ENCODE measurements at regions not wholly inside any gene's neighbourhood (a gene's known extent, or its start where the extent isn't known, plus 50 kb on each side); places are given as distances from the start of the nearest gene placed in this dataset.

DNA sequence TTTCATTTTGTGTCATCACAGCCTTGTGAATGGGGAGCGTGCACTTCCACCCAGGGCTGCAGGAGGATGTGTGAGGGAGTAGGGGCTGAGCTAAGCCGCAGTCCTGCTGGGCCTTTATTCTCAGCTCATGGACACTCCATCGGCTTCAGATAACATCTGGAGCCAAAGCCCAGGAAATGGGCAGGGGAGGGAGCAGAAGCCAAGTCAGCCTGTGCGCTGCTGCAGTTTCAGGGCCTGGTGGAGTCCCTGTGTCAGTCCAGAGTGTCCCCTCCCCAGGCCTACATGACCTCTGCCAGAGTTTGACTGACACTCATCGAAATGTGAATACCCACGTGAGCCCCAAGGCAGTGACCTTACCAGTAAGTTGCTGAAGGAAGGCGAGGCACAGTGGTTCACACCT is 242.2 kb downstream of the LOXHD1 start:
- H4K20me1 ChIP-seq (ENCODE audit: control insufficient read depth, insufficient read depth, low read depth, low read length): no peaks in the 10 kb centered on the region
- 0 out of 2 replicates have a peak, but pooled peaks cover 3% of the 10 kb centered on the region for H3K4me1 ChIP-seq (ENCODE audit: control insufficient read depth, low read length)

GRCh38 chr18:46415532-46416252 is 241.3 kb downstream of the LOXHD1 start:
- H3K4me1 ChIP-seq (ENCODE audit: control insufficient read depth, low read length): 0 out of 2 replicates have a peak, but pooled peaks cover 3% of the 10 kb centered on the region
- no peaks in the 10 kb centered on the region for H4K20me1 ChIP-seq (ENCODE audit: control insufficient read depth, insufficient read depth, low read depth, low read length)

More for the DNA sequence above, 242.2 kb downstream of the LOXHD1 start:
- no peak overlapping the region for H3K4me2 ChIP-seq (ENCODE audit: low read length)
- H3K9me2 ChIP-seq (replicated peaks; ENCODE audit: control insufficient read depth, low read length): no peaks in the 10 kb centered on the region
- H3K27ac ChIP-seq (ENCODE audit: low read depth, low read length): no peak overlapping the region
- no peaks in the 10 kb centered on the region for H3K36me3 ChIP-seq (ENCODE audit: control insufficient read depth, low read length)
- H3K79me2 ChIP-seq (ENCODE audit: control insufficient read depth, low read length): no peaks in the 10 kb centered on the region
- TF ChIP-seq, protein P1, sequence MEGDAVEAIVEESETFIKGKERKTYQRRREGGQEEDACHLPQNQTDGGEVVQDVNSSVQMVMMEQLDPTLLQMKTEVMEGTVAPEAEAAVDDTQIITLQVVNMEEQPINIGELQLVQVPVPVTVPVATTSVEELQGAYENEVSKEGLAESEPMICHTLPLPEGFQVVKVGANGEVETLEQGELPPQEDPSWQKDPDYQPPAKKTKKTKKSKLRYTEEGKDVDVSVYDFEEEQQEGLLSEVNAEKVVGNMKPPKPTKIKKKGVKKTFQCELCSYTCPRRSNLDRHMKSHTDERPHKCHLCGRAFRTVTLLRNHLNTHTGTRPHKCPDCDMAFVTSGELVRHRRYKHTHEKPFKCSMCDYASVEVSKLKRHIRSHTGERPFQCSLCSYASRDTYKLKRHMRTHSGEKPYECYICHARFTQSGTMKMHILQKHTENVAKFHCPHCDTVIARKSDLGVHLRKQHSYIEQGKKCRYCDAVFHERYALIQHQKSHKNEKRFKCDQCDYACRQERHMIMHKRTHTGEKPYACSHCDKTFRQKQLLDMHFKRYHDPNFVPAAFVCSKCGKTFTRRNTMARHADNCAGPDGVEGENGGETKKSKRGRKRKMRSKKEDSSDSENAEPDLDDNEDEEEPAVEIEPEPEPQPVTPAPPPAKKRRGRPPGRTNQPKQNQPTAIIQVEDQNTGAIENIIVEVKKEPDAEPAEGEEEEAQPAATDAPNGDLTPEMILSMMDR (IDR thresholded peaks at IDR 0.05; ENCODE audit: low read depth, low read length, poor library complexity, severe bottlenecking): no peak
- no peak for TF ChIP-seq EZH2phosphoT487 (IDR thresholded peaks at IDR 0.05; ENCODE audit: borderline replicate concordance, low read length)
- no peaks in the 10 kb centered on the region for H3K9me3 ChIP-seq (ENCODE audit: control insufficient read depth, insufficient read depth, low read length)
- peaks cover 9% of the 10 kb centered on the region; the same call in 1 of the 2 replicates for H3K27me3 ChIP-seq (ENCODE audit: control insufficient read depth, low read length)
- no peaks in the 10 kb centered on the region for H3F3A ChIP-seq (ENCODE audit: control insufficient read depth, insufficient read depth)
- no peak overlapping the region for H3K4me3 ChIP-seq (ENCODE audit: low read length)

GRCh38 chr18:46416706-46417638 is 240.0 kb downstream of the LOXHD1 start:
- no peak for TF ChIP-seq EZH2phosphoT487 (IDR thresholded peaks at IDR 0.05; ENCODE audit: borderline replicate concordance, low read length)
- TF ChIP-seq, protein P1 (IDR thresholded peaks at IDR 0.05; ENCODE audit: low read depth, low read length, poor library complexity, severe bottlenecking): no peak
- Histone ChIP-seq H3K4me1 (ENCODE audit: control insufficient read depth, low read length) (0 out of 2 replicates have a peak, but pooled peaks cover 3% of the 10 kb centered on the region), H3K9me2 (replicated peaks; ENCODE audit: control insufficient read depth, low read length) (no peaks in the 10 kb centered on the region), H3F3A (ENCODE audit: control insufficient read depth, insufficient read depth) (no peaks in the 10 kb centered on the region), H4K20me1 (ENCODE audit: control insufficient read depth, insufficient read depth, low read depth, low read length) (no peaks in the 10 kb centered on the region), H3K79me2 (ENCODE audit: control insufficient read depth, low read length) (no peaks in the 10 kb centered on the region), H3K36me3 (ENCODE audit: control insufficient read depth, low read length) (no peaks in the 10 kb centered on the region), H3K4me3 (ENCODE audit: low read length) (no peak overlapping the region), H3K27me3 (ENCODE audit: control insufficient read depth, low read length) (no peaks in the 10 kb centered on the region; the same call in 1 of the 2 replicates), H3K9me3 (ENCODE audit: control insufficient read depth, insufficient read depth, low read length) (no peaks in the 10 kb centered on the region), H3K27ac (ENCODE audit: low read depth, low read length) (no peak overlapping the region), H3K4me2 (ENCODE audit: low read length) (no peak overlapping the region)

More at GRCh38 chr18:46415532-46416252, 241.3 kb downstream of the LOXHD1 start:
- Histone ChIP-seq H3K9me2 (replicated peaks; ENCODE audit: control insufficient read depth, low read length) (no peaks in the 10 kb centered on the region), H3K4me3 (ENCODE audit: low read length) (no peak overlapping the region), H3K27ac (ENCODE audit: low read depth, low read length) (no peak overlapping the region), H3F3A (ENCODE audit: control insufficient read depth, insufficient read depth) (no peaks in the 10 kb centered on the region), H3K36me3 (ENCODE audit: control insufficient read depth, low read length) (no peaks in the 10 kb centered on the region), H3K27me3 (ENCODE audit: control insufficient read depth, low read length) (0 out of 2 replicates have a peak, but pooled peaks cover 4% of the 10 kb centered on the region), H3K4me2 (ENCODE audit: low read length) (no peak overlapping the region), H3K79me2 (ENCODE audit: control insufficient read depth, low read length) (no peaks in the 10 kb centered on the region), H3K9me3 (ENCODE audit: control insufficient read depth, insufficient read depth, low read length) (no peaks in the 10 kb centered on the region)
- TF ChIP-seq, protein P1 (IDR thresholded peaks at IDR 0.05; ENCODE audit: low read depth, low read length, poor library complexity, severe bottlenecking): no peak
- no peak for TF ChIP-seq EZH2phosphoT487 (IDR thresholded peaks at IDR 0.05; ENCODE audit: borderline replicate concordance, low read length)

All from DOHH2 (cell line).